IMR-90 (cell line): ENCODE measurements at regions not wholly inside any gene's neighbourhood (a gene's known extent, or its start where the extent isn't known, plus 50 kb on each side); places are given as distances from the start of the nearest gene placed in this dataset.

Experiments
- ATAC-seq: fragments of 200-7000 bp; cut with Tn5 transposase; 2 replicates; pipeline ENCODE4 v1.9.1; 2020; ENCODE audit warnings: low read depth, mild to moderate bottlenecking, moderate library complexity
- BruUV-seq: library from RNA; stranded (reverse); fragments of 400-500 nt; replicated peaks from 2 replicates; lab custom pipeline; 2021; lab: Mats Ljungman, UMichigan
- CTCF ChIA-PET: fragments of 300-600 bp; formaldehyde crosslinking; extraction: SDS; loops from one replicate; lab custom pipeline; 2021; ENCODE audit warnings: antibody characterized with exemption; lab: Yijun Ruan, JAX
- POLR2A ChIA-PET: fragments of 300-600 bp; sonication (Branson Sonifier 250); formaldehyde crosslinking; loops from one replicate; lab custom pipeline; 2022; ENCODE audit warnings: antibody characterized with exemption; ENCODE audit not compliant: unreplicated experiment; lab: Charles Lee
- DNase-seq: peaks from one replicate; pipeline ENCODE4 v3.0.0; 2013
- H2AFZ ChIP-seq: replicated peaks from 2 replicates; pipeline ENCODE3; 2013; ENCODE audit warnings: low read length, mild to moderate bottlenecking; ENCODE audit not compliant: poor library complexity
- H2AK5ac ChIP-seq: 2 replicates; pipeline ENCODE4 v1.6.1; 2013; ENCODE audit warnings: low read depth, low read length, inconsistent platforms
- H2AK9ac ChIP-seq: replicated peaks from 2 replicates; pipeline ENCODE3; 2013; ENCODE audit warnings: mild to moderate bottlenecking, low read depth, low read length, moderate library complexity; ENCODE audit not compliant: poor library complexity
- H2BK120ac ChIP-seq: 2 replicates; pipeline ENCODE4 v1.6.1; 2013; ENCODE audit warnings: low read depth, low read length, inconsistent platforms
- H2BK15ac ChIP-seq: 3 replicates; pipeline ENCODE4 v1.6.1; 2013; ENCODE audit warnings: low read depth, low read length, inconsistent platforms
- H2BK20ac ChIP-seq: 2 replicates; pipeline ENCODE4 v1.6.1; 2013; ENCODE audit warnings: low read depth, mild to moderate bottlenecking, inconsistent platforms, low read length, moderate library complexity
- H2BK5ac ChIP-seq: 2 replicates; pipeline ENCODE4 v1.6.1; 2013; ENCODE audit warnings: mild to moderate bottlenecking, low read depth, low read length, inconsistent platforms; ENCODE audit not compliant: poor library complexity, severe bottlenecking
- H3K14ac ChIP-seq: replicated peaks from 2 replicates; pipeline ENCODE4 v1.6.1; 2013; ENCODE audit warnings: low read depth, low read length, inconsistent platforms
- H3K18ac ChIP-seq: 2 replicates; pipeline ENCODE4 v1.6.1; 2013; ENCODE audit warnings: low read depth, low read length, control low read depth
- H3K23ac ChIP-seq: 2 replicates; pipeline ENCODE4 v1.6.1; 2013; ENCODE audit warnings: low read depth, low read length, inconsistent platforms
- H3K27ac ChIP-seq: 2 replicates; pipeline ENCODE4 v1.5.1; 2013; ENCODE audit warnings: mild to moderate bottlenecking, control low read depth, low read length; ENCODE audit not compliant: insufficient read depth
- H3K27me3 ChIP-seq: 2 replicates; pipeline ENCODE4 v1.6.1; 2013; ENCODE audit warnings: low read length; ENCODE audit not compliant: control insufficient read depth, insufficient read depth
- H3K36me3 ChIP-seq: 2 replicates; pipeline ENCODE4 v1.6.1; 2013; ENCODE audit warnings: low read length, mixed read lengths; ENCODE audit not compliant: control insufficient read depth, insufficient read depth
- H3K4ac ChIP-seq: 2 replicates; pipeline ENCODE4 v1.6.1; 2013; ENCODE audit warnings: low read depth, low read length, inconsistent platforms
- H3K4me1 ChIP-seq: 2 replicates; pipeline ENCODE4 v1.6.1; 2013; ENCODE audit warnings: low read length, mixed read lengths; ENCODE audit not compliant: control insufficient read depth, insufficient read depth
- H3K4me2 ChIP-seq: 2 replicates; pipeline ENCODE4 v1.6.1; 2013; ENCODE audit warnings: low read depth, mild to moderate bottlenecking, control low read depth, low read length, moderate library complexity
- H3K4me3 ChIP-seq: 2 replicates; pipeline ENCODE4 v1.5.1; 2013; ENCODE audit warnings: low read depth, mild to moderate bottlenecking, control low read depth, low read length, moderate library complexity; ENCODE audit not compliant: insufficient read depth
- H3K56ac ChIP-seq: 2 replicates; pipeline ENCODE4 v1.6.1; 2013; ENCODE audit warnings: low read length, inconsistent platforms; ENCODE audit not compliant: insufficient read depth; ENCODE audit errors: extremely low read depth
- H3K79me1 ChIP-seq, 2 experiments: 2 replicates each; pipeline ENCODE4 v1.6.1; 2013; ENCODE audit warnings: low read length in 2 of 2, inconsistent platforms in 1 of 2, low read depth in 1 of 2
- H3K9ac ChIP-seq: 2 replicates; pipeline ENCODE4 v1.6.1; 2013; ENCODE audit warnings: low read depth, low read length, control low read depth
- H3K9me1 ChIP-seq: 2 replicates; pipeline ENCODE4 v1.6.1; 2013; ENCODE audit warnings: low read length, inconsistent platforms; ENCODE audit not compliant: insufficient read depth
- H3K9me3 ChIP-seq: 2 replicates; pipeline ENCODE4 v1.6.1; 2013; ENCODE audit warnings: low read length; ENCODE audit not compliant: control insufficient read depth, insufficient read depth
- H4K20me1 ChIP-seq: 2 replicates; pipeline ENCODE4 v1.6.1; 2013; ENCODE audit warnings: low read length, inconsistent platforms; ENCODE audit not compliant: insufficient read depth
- H4K5ac ChIP-seq: 2 replicates; pipeline ENCODE4 v1.6.1; 2013; ENCODE audit warnings: mild to moderate bottlenecking, low read depth, low read length, control low read depth
- H4K8ac ChIP-seq, 2 experiments: 2 replicates each; pipeline ENCODE4 v1.6.1; 2013; ENCODE audit warnings: low read depth in 2 of 2, low read length in 2 of 2, control low read depth in 1 of 2, inconsistent platforms in 1 of 2
- H4K91ac ChIP-seq: 2 replicates; pipeline ENCODE4 v1.6.1; 2013; ENCODE audit warnings: low read depth, low read length, inconsistent platforms; ENCODE audit not compliant: insufficient read depth
- MAFK ChIP-seq: IDR thresholded peaks from 2 replicates; pipeline ENCODE4 v1.6.1; 2012; ENCODE audit warnings: low read depth, low read length, improper control_type of control experiment
- RCOR1 ChIP-seq: IDR thresholded peaks from 2 replicates; pipeline ENCODE4 v1.6.1; 2012; ENCODE audit warnings: mild to moderate bottlenecking, low read length, improper control_type of control experiment; ENCODE audit not compliant: insufficient replicate concordance
- SMC3 ChIP-seq: fragments of 150-350 bp; IDR thresholded peaks from 2 replicates; pipeline ENCODE4 v1.6.1; 2016; ENCODE audit warnings: low read depth, mild to moderate bottlenecking, antibody characterized with exemption, low read length, moderate library complexity
- WGBS, 2 experiments: methylation state at CpG; one replicate each; pipeline versions ENCODE4 v1.1.5 to v1.1.7; 2013; ENCODE audit warnings: missing lambda C conversion rate in 2 of 2; ENCODE audit not compliant: insufficient read length in 1 of 2; ENCODE audit errors: extremely low coverage in 2 of 2; 5-methylcytosine and 5-hydroxymethylcytosine counted together
- dilution Hi-C: fragments of 300-500 bp; cut with HindIII; formaldehyde crosslinking; loops from one replicate; pipeline ENCODE4 v1.14.3; 2018; ENCODE audit warnings: low sequenced_read_pairs; ENCODE audit not compliant: unreplicated experiment
- in situ Hi-C: fragments of 300-500 bp; cut with MboI; formaldehyde crosslinking; loops from 3 replicates; pipeline ENCODE4 v1.14.3; 2019; ENCODE audit warnings: low sequenced_read_pairs, inconsistent platforms, mixed read lengths
- intact Hi-C: fragments of 100-400 bp; cut with micrococcal nuclease; formaldehyde crosslinking; loops from 2 replicates; pipeline ENCODE4 v1.10.0; 2022

DNA sequence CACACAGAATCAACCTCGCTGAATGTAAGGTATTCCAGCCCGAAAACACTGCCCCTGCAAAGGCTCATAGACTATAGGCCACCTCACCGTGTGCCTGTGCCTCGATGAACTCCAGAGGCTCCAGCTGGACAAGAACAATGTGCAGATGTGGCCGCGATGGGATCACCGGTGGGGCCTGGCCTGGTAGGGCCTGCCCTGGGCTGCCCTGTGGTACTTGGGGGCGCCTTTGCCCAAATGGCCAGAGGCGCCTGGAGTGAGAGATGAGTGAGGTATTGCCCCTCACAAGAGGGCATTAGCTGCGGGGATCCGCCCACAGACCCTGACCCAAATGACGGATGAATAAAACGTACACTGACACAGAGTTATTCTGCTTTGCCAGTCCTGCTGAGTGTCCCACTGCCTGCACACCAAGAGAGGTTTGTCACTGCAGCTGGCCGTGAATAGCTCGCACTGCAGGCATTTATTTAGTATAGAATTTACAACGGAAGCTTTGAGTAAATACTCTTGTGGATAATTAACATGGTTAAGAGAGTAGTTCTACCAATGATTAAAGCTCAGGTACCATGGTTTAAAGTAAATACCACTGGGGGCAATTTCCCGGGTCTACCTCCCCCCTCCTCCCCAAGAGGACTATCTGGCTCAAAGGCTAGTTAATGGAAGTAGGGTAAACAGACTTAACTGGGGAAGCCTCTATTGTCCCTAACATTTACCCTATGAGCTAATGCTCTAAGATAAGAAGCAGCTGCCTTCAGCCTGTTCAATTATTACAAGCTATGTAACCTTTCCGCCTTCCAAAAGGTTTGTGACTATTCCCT, 101.1 kb upstream of the IGLL5 start:
- no TSS peak for BruUV-seq
- H3K27ac ChIP-seq = no peak overlapping the region
- intact Hi-C loops = loop anchor here (10.0 kb wide), 1 partner anchor 168 kb away; no protein-coding TSS in a partner anchor
- H3K36me3 ChIP-seq = no peaks in the 10 kb centered on the region
- no peak overlapping the region for H3K4me3 ChIP-seq
- H3K56ac ChIP-seq = no peak overlapping the region
- no peaks in the 10 kb centered on the region for H3K4me1 ChIP-seq
- H3K9me1 ChIP-seq = no peaks in the 10 kb centered on the region
- dilution Hi-C loops = no loop called here
- no peak overlapping the region for H2BK15ac ChIP-seq
- no peak overlapping the region for H3K4ac ChIP-seq
- no peak overlapping the region for H2BK5ac ChIP-seq
- H3K23ac ChIP-seq = no peak overlapping the region
- 0 out of 2 replicates have a peak, but pooled peaks cover 2% of the 10 kb centered on the region for H3K27me3 ChIP-seq
- no peak overlapping the region for H2AK9ac ChIP-seq
- DNase-seq (no peak), ATAC-seq (no peak)
- no peak overlapping the region for H4K91ac ChIP-seq
- WGBS, 2 experiments = 33% methylated on average over 2 of the region's 18 CpGs; no CpG with 5 or more reads in 1 of the 2 experiments
- H2BK20ac ChIP-seq = no peak overlapping the region
- H2BK120ac ChIP-seq = no peak overlapping the region
- H3K4me2 ChIP-seq = no peak overlapping the region
- in situ Hi-C loops = no loop called here
- H2AK5ac ChIP-seq = no peak overlapping the region
- no peak overlapping the region for H3K9ac ChIP-seq
- no peak overlapping the region for H3K14ac ChIP-seq
- no peak overlapping the region for H2AFZ ChIP-seq
- POLR2A ChIA-PET = no interaction called here
- TF ChIP-seq MAFK (no peak), RCOR1 (no peak), SMC3 (no peak)
- no peak overlapping the region for H4K5ac ChIP-seq
- no peak overlapping the region for H4K8ac ChIP-seq
- H4K20me1 ChIP-seq = no peaks in the 10 kb centered on the region
- CTCF ChIA-PET = interaction anchor here (0.6 to 1.9 kb wide), 2 partner anchors 23 to 97 kb away, joined by 3 to 4 read pairs; no protein-coding TSS in a partner anchor
- no peak overlapping the region for H3K18ac ChIP-seq
- no peaks in the 10 kb centered on the region for H3K79me1 ChIP-seq
- H3K9me3 ChIP-seq = no peaks in the 10 kb centered on the region
